H9 (cell line): ENCODE measurements at regions not wholly inside any gene's neighbourhood (a gene's known extent, or its start where the extent isn't known, plus 50 kb on each side); places are given as distances from the start of the nearest gene placed in this dataset.

Source experiments
- DNase-seq: peaks from one replicate; pipeline ENCODE4 v3.0.0-alpha.2; 2017
- H2AFZ ChIP-seq: one replicate; pipeline ENCODE4 v1.6.1; 2013; ENCODE audit warnings: mild to moderate bottlenecking, low read length, control low read depth, moderate library complexity
- H2AK5ac ChIP-seq: 2 replicates; pipeline ENCODE4 v1.6.1; 2013; ENCODE audit warnings: low read length, control low read depth, mixed read lengths; ENCODE audit not compliant: insufficient read length
- H2BK120ac ChIP-seq: one replicate; pipeline ENCODE4 v1.6.1; 2013; ENCODE audit warnings: low read depth, mild to moderate bottlenecking, low read length, control low read depth, inconsistent platforms; ENCODE audit not compliant: poor library complexity, severe bottlenecking
- H2BK12ac ChIP-seq: 2 replicates; pipeline ENCODE4 v1.6.1; 2013; ENCODE audit warnings: low read length, control low read depth, mixed read lengths, low read depth; ENCODE audit not compliant: insufficient read length
- H2BK15ac ChIP-seq: 2 replicates; pipeline ENCODE4 v1.6.1; 2013; ENCODE audit warnings: low read depth, low read length, control low read depth
- H2BK20ac ChIP-seq: one replicate; pipeline ENCODE4 v1.6.1; 2013; ENCODE audit warnings: low read depth, mild to moderate bottlenecking, low read length, control low read depth, inconsistent platforms; ENCODE audit not compliant: poor library complexity, severe bottlenecking
- H2BK5ac ChIP-seq: 2 replicates; pipeline ENCODE4 v1.6.1; 2013; ENCODE audit warnings: low read length, control low read depth, mixed read lengths; ENCODE audit not compliant: insufficient read length
- H3K14ac ChIP-seq: 2 replicates; pipeline ENCODE4 v1.6.1; 2013; ENCODE audit warnings: low read length, control low read depth; ENCODE audit not compliant: insufficient read depth
- H3K18ac ChIP-seq: 2 replicates; pipeline ENCODE4 v1.6.1; 2013; ENCODE audit warnings: low read depth, mild to moderate bottlenecking, mixed read lengths, low read length, control low read depth; ENCODE audit not compliant: insufficient read length
- H3K23ac ChIP-seq: 2 replicates; pipeline ENCODE4 v1.6.1; 2013; ENCODE audit warnings: low read length, control low read depth, mixed read lengths, low read depth; ENCODE audit not compliant: insufficient read length
- H3K23me2 ChIP-seq: 2 replicates; pipeline ENCODE4 v1.6.1; 2013; ENCODE audit warnings: low read depth, mild to moderate bottlenecking, mixed read lengths, low read length, control low read depth; ENCODE audit not compliant: insufficient read length, poor library complexity, severe bottlenecking
- H3K27ac ChIP-seq: 2 replicates; pipeline ENCODE4 v1.5.1; 2013; ENCODE audit warnings: low read length, control low read depth, mixed read lengths, low read depth; ENCODE audit not compliant: insufficient read length
- H3K27me3 ChIP-seq: 2 replicates; pipeline ENCODE4 v1.6.1; 2013; ENCODE audit warnings: low read length, control low read depth, inconsistent platforms; ENCODE audit not compliant: insufficient read depth
- H3K4ac ChIP-seq: 2 replicates; pipeline ENCODE4 v1.6.1; 2013; ENCODE audit warnings: low read depth, mild to moderate bottlenecking, control low read depth, inconsistent platforms, low read length, moderate library complexity
- H3K4me1 ChIP-seq: 2 replicates; pipeline ENCODE4 v1.6.1; 2013; ENCODE audit warnings: low read length, control low read depth, inconsistent platforms; ENCODE audit not compliant: insufficient read depth
- H3K4me2 ChIP-seq: 2 replicates; pipeline ENCODE4 v1.6.1; 2013; ENCODE audit warnings: low read length, control low read depth, mixed read lengths; ENCODE audit not compliant: insufficient read length, insufficient read depth
- H3K56ac ChIP-seq: 2 replicates; pipeline ENCODE4 v1.6.1; 2013; ENCODE audit warnings: low read depth, mild to moderate bottlenecking, mixed read lengths, low read length, control low read depth; ENCODE audit not compliant: insufficient read length
- H3K79me1 ChIP-seq: 2 replicates; pipeline ENCODE4 v1.6.1; 2013; ENCODE audit warnings: low read depth, mild to moderate bottlenecking, moderate library complexity, low read length, control low read depth, inconsistent platforms; ENCODE audit not compliant: insufficient read depth, poor library complexity, severe bottlenecking
- H3K79me2 ChIP-seq: 2 replicates; pipeline ENCODE4 v1.6.1; 2013; ENCODE audit warnings: low read length, control low read depth, inconsistent platforms; ENCODE audit not compliant: insufficient read depth
- H3K9ac ChIP-seq: 2 replicates; pipeline ENCODE4 v1.6.1; 2013; ENCODE audit warnings: low read length, control low read depth, mixed read lengths; ENCODE audit not compliant: insufficient read length; ENCODE audit errors: extremely low read depth
- H3K9me3 ChIP-seq: one replicate; pipeline ENCODE4 v1.6.1; 2013; ENCODE audit warnings: low read depth, low read length, inconsistent platforms; ENCODE audit not compliant: control insufficient read depth
- H3T11ph ChIP-seq: one replicate; pipeline ENCODE4 v1.6.1; 2013; ENCODE audit warnings: mild to moderate bottlenecking, low read length, control low read depth, inconsistent platforms
- H4K20me1 ChIP-seq: one replicate; pipeline ENCODE4 v1.6.1; 2013; ENCODE audit not compliant: control insufficient read depth, insufficient read length, insufficient read depth
- H4K5ac ChIP-seq: 2 replicates; pipeline ENCODE4 v1.6.1; 2013; ENCODE audit warnings: low read depth, mild to moderate bottlenecking, mixed read lengths, low read length, control low read depth; ENCODE audit not compliant: insufficient read length
- H4K8ac ChIP-seq: replicated peaks from 2 replicates; pipeline ENCODE4 v1.6.1; 2013; ENCODE audit warnings: low read length, control low read depth, mixed read lengths, low read depth; ENCODE audit not compliant: insufficient read length
- H4K91ac ChIP-seq: 2 replicates; pipeline ENCODE4 v1.6.1; 2013; ENCODE audit warnings: low read depth, mild to moderate bottlenecking, moderate library complexity, mixed read lengths, low read length, control low read depth; ENCODE audit not compliant: insufficient read length
- H3K27ac Mint-ChIP-seq, 3 experiments: 2 replicates in 2 of 3; 3 replicates in 1 of 3; pipeline ENCODE4 v1.8.0; 2020 to 2021; ENCODE audit warnings: mixed read lengths in 3 of 3, mild to moderate bottlenecking in 1 of 3, moderate library complexity in 1 of 3
- H3K27me3 Mint-ChIP-seq: 2 replicates; pipeline ENCODE4 v1.8.0; 2021; ENCODE audit warnings: low read depth, mild to moderate bottlenecking, moderate library complexity, mixed read lengths
- H3K36me3 Mint-ChIP-seq, 3 experiments: 2 replicates in 2 of 3; 3 replicates in 1 of 3; pipeline ENCODE4 v1.8.0; 2020 to 2021; ENCODE audit warnings: low read depth in 3 of 3, mixed read lengths in 3 of 3; ENCODE audit not compliant: insufficient read depth in 1 of 3
- H3K4me1 Mint-ChIP-seq, 2 experiments: 2 replicates each; pipeline ENCODE4 v1.8.0; 2020; ENCODE audit warnings: mixed read lengths in 2 of 2
- H3K4me3 Mint-ChIP-seq, 2 experiments: 2 replicates in 1 of 2; 3 replicates in 1 of 2; pipeline ENCODE4 v1.8.0; 2020 to 2021; ENCODE audit warnings: mild to moderate bottlenecking in 2 of 2, mixed read lengths in 2 of 2, moderate library complexity in 1 of 2
- H3K9me3 Mint-ChIP-seq, 2 experiments: 2 replicates in 1 of 2; 3 replicates in 1 of 2; pipeline ENCODE4 v1.8.0; 2020; ENCODE audit warnings: mild to moderate bottlenecking in 2 of 2, mixed read lengths in 2 of 2, moderate library complexity in 1 of 2
- CTCF ChIP-seq: fragments of 200-600 bp; sonication (generic); conservative IDR thresholded peaks from 3 replicates; pipeline ENCODE4 v1.8.0; 2021; ENCODE audit warnings: antibody characterized with exemption, mild to moderate bottlenecking
- WGBS: extraction: QIAGEN DNeasy Blood & Tissue Kit; methylation state at CpG from one replicate; pipeline ENCODE4 v1.1.7; 2013; ENCODE audit warnings: missing lambda C conversion rate, low lambda C conversion rate, mixed read lengths; ENCODE audit not compliant: insufficient read length; ENCODE audit errors: extremely low coverage; 5-methylcytosine and 5-hydroxymethylcytosine counted together

- Histone ChIP-seq H3K23me2 (no peaks in the 10 kb centered on the region), H3K79me2 (no peaks in the 10 kb centered on the region), H2AFZ (no peak overlapping the region), H2BK20ac (no peak overlapping the region), H4K20me1 (no peaks in the 10 kb centered on the region), H3K4ac (no peak overlapping the region), H3K9me3 (no peaks in the 10 kb centered on the region), H2AK5ac (no peak overlapping the region), H3K18ac (no peak overlapping the region), H4K8ac (no peak overlapping the region), H3K4me1 (no peaks in the 10 kb centered on the region), H3K23ac (no peak overlapping the region), H3K27ac (no peak overlapping the region), H3T11ph (no peak overlapping the region), H3K27me3 (no peaks in the 10 kb centered on the region), H2BK12ac (no peak overlapping the region), H4K5ac (no peak overlapping the region), H4K91ac (no peak overlapping the region), H3K4me2 (no peak overlapping the region), H2BK15ac (no peak overlapping the region), H3K79me1 (no peaks in the 10 kb centered on the region), H2BK120ac (no peak overlapping the region), H3K9ac (no peak overlapping the region), H3K56ac (no peak overlapping the region), H2BK5ac (no peak overlapping the region), H3K14ac (no peak overlapping the region)
- Mint-ChIP-seq H3K4me1 (no peaks in the 10 kb centered on the region; a peak in 1 of 4 replicates), H3K36me3 (no peaks in the 10 kb centered on the region), H3K9me3 (no peaks in the 10 kb centered on the region), H3K4me3 (no peak overlapping the region), H3K27me3 (no peaks in the 10 kb centered on the region), H3K27ac (no peak overlapping the region)
- DNase-seq: no peak
- TF ChIP-seq CTCF: no peak
- WGBS: no CpG with 5 or more reads among the region's 1 CpG
Measured at GRCh38 chr3:35194666-35195065, 444.7 kb upstream of the ARPP21 start.
